ENCODE measurements at regions not wholly inside any gene's neighbourhood (a gene's known extent, or its start where the extent isn't known, plus 50 kb on each side); places are given as distances from the start of the nearest gene placed in this dataset.
A peak's percentile ranks its signal among the peaks of the same experiment; 100 is the strongest.

- DNase-seq (peak in 2 of 5 donors; percentile 6 to 59), FAIRE-seq (no peak)
- no peak overlapping the region for H3K9ac ChIP-seq (ENCODE audit: low read length in 3 of 3)
Observed at GRCh38 chr1:118785246-118785645, 202.9 kb downstream of the TBX15 start.

GRCh38 chr1:118783095-118783758, 204.9 kb downstream of the TBX15 start:
- H3K4me1 ChIP-seq (ENCODE audit: control insufficient read depth in 2 of 3, insufficient read depth in 2 of 3, low read depth in 1 of 3, low read length in 3 of 3): no peaks in the 10 kb centered on the region
- FAIRE-seq (no peak), DNase-seq (no peak)
- no peak overlapping the region for H3K4me3 ChIP-seq (ENCODE audit: low read length in 3 of 3)
- H3K27me3 ChIP-seq (ENCODE audit: control insufficient read depth, insufficient read depth, low read length): no peaks in the 10 kb centered on the region
- no peaks in the 10 kb centered on the region for H3K36me3 ChIP-seq (ENCODE audit: control insufficient read depth in 2 of 3, insufficient read depth in 3 of 3, low read length in 3 of 3)
- H3K27ac ChIP-seq (ENCODE audit: low read depth in 2 of 2, low read length in 2 of 2): no peak overlapping the region
- H3K9me3 ChIP-seq (ENCODE audit: control insufficient read depth in 2 of 3, insufficient read depth in 1 of 3, low read length in 3 of 3): no peaks in the 10 kb centered on the region
- TF ChIP-seq, protein P1, sequence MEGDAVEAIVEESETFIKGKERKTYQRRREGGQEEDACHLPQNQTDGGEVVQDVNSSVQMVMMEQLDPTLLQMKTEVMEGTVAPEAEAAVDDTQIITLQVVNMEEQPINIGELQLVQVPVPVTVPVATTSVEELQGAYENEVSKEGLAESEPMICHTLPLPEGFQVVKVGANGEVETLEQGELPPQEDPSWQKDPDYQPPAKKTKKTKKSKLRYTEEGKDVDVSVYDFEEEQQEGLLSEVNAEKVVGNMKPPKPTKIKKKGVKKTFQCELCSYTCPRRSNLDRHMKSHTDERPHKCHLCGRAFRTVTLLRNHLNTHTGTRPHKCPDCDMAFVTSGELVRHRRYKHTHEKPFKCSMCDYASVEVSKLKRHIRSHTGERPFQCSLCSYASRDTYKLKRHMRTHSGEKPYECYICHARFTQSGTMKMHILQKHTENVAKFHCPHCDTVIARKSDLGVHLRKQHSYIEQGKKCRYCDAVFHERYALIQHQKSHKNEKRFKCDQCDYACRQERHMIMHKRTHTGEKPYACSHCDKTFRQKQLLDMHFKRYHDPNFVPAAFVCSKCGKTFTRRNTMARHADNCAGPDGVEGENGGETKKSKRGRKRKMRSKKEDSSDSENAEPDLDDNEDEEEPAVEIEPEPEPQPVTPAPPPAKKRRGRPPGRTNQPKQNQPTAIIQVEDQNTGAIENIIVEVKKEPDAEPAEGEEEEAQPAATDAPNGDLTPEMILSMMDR (IDR thresholded peaks at IDR 0.05; ENCODE audit: borderline replicate concordance, extremely low read depth, insufficient read depth): no peak
- no peak overlapping the region for H3K9ac ChIP-seq (ENCODE audit: low read length in 3 of 3)
- intact Hi-C loops (cut with DNase I): no loop called here

More at GRCh38 chr1:118785246-118785645, 202.9 kb downstream of the TBX15 start:
- Histone ChIP-seq H3K4me3 (ENCODE audit: low read length in 3 of 3) (no peak overlapping the region), H3K9me3 (ENCODE audit: control insufficient read depth in 2 of 3, insufficient read depth in 1 of 3, low read length in 3 of 3) (no peaks in the 10 kb centered on the region), H3K27ac (ENCODE audit: low read depth in 2 of 2, low read length in 2 of 2) (no peak overlapping the region), H3K4me1 (ENCODE audit: control insufficient read depth in 2 of 3, insufficient read depth in 2 of 3, low read depth in 1 of 3, low read length in 3 of 3) (no peaks in the 10 kb centered on the region), H3K27me3 (ENCODE audit: control insufficient read depth, insufficient read depth, low read length) (no peaks in the 10 kb centered on the region), H3K36me3 (ENCODE audit: control insufficient read depth in 2 of 3, insufficient read depth in 3 of 3, low read length in 3 of 3) (no peaks in the 10 kb centered on the region)
- TF ChIP-seq, protein P1 (IDR thresholded peaks at IDR 0.05; ENCODE audit: borderline replicate concordance, extremely low read depth, insufficient read depth): no peak
- intact Hi-C loops (cut with DNase I): no loop called here

- H3K27me3 ChIP-seq (ENCODE audit: control insufficient read depth, insufficient read depth, low read length): no peaks in the 10 kb centered on the region
- H3K36me3 ChIP-seq (ENCODE audit: control insufficient read depth in 2 of 3, insufficient read depth in 3 of 3, low read length in 3 of 3): no peaks in the 10 kb centered on the region
- no peaks in the 10 kb centered on the region for H3K4me1 ChIP-seq (ENCODE audit: control insufficient read depth in 2 of 3, insufficient read depth in 2 of 3, low read depth in 1 of 3, low read length in 3 of 3)
- no peak overlapping the region for H3K9ac ChIP-seq (ENCODE audit: low read length in 3 of 3)
- no peak for DNase-seq
- TF ChIP-seq, protein P1 (IDR thresholded peaks at IDR 0.05; ENCODE audit: borderline replicate concordance, extremely low read depth, insufficient read depth): no peak
- intact Hi-C loops (cut with DNase I): no loop called here
- H3K27ac ChIP-seq (ENCODE audit: low read depth in 2 of 2, low read length in 2 of 2): no peak overlapping the region
- H3K9me3 ChIP-seq (ENCODE audit: control insufficient read depth in 2 of 3, insufficient read depth in 1 of 3, low read length in 3 of 3): peaks cover 0 to 7% (median 0%) of the 10 kb centered on the region in 3 donors
- H3K4me3 ChIP-seq (ENCODE audit: low read length in 3 of 3): no peak overlapping the region
- no peak for FAIRE-seq
Observed at GRCh38 chr1:118773656-118774055, 214.5 kb downstream of the TBX15 start.

DNA sequence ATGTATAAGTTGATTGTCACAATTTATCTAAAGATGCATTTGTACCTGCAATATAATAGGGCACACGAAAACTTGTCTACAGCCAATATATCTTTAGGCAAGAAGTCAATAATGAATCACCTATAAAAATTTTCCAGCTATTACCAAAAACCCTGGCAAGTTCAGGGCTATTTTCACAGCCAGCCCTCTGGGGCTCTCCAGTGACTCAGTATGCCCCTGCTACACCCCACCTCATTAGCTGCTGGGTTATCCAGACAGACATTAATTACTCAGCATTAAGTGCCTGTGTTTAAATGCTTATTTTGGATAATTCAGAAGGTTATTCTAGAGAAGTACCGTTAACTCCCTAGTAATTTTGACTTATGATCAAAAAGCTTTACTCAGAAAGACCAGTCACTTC, 220.2 kb downstream of the TBX15 start:
- Histone ChIP-seq H3K4me1 (ENCODE audit: control insufficient read depth in 2 of 3, insufficient read depth in 2 of 3, low read depth in 1 of 3, low read length in 3 of 3) (no peaks in the 10 kb centered on the region), H3K27ac (ENCODE audit: low read depth in 2 of 2, low read length in 2 of 2) (no peak overlapping the region), H3K27me3 (ENCODE audit: control insufficient read depth, insufficient read depth, low read length) (no peaks in the 10 kb centered on the region), H3K4me3 (ENCODE audit: low read length in 3 of 3) (no peak overlapping the region), H3K9ac (ENCODE audit: low read length in 3 of 3) (no peak overlapping the region), H3K9me3 (ENCODE audit: control insufficient read depth in 2 of 3, insufficient read depth in 1 of 3, low read length in 3 of 3) (peaks cover 0 to 6% (median 0%) of the 10 kb centered on the region in 3 donors), H3K36me3 (ENCODE audit: control insufficient read depth in 2 of 3, insufficient read depth in 3 of 3, low read length in 3 of 3) (no peaks in the 10 kb centered on the region)
- FAIRE-seq (no peak), DNase-seq (no peak)
- TF ChIP-seq, protein P1 (IDR thresholded peaks at IDR 0.05; ENCODE audit: borderline replicate concordance, extremely low read depth, insufficient read depth): no peak
- intact Hi-C loops (cut with DNase I): no loop called here

Measured in kidney (tissue), 13 donors.